Memory B cell (primary cell): ENCODE measurements at regions not wholly inside any gene's neighbourhood (a gene's known extent, or its start where the extent isn't known, plus 50 kb on each side); places are given as distances from the start of the nearest gene placed in this dataset.

Experiments used
- ATAC-seq: fragments of 150-1000 bp; cut with Tn5 transposase; 2 replicates; pipeline ENCODE4 v1.10.0; 2021; ENCODE audit warnings: low read depth, mild to moderate bottlenecking, moderate library complexity
- DNase-seq, 2 donors: peaks; one replicate each; pipeline ENCODE4 v3.0.0; 2022; ENCODE audit warnings: low spot score in 2 of 2
- H3K27ac Mint-ChIP-seq: one replicate; pipeline ENCODE4 v1.8.0; 2022; ENCODE audit warnings: mild to moderate bottlenecking, moderate library complexity, mixed read lengths
- H3K27me3 Mint-ChIP-seq: one replicate; pipeline ENCODE4 v1.8.0; 2022; ENCODE audit warnings: mixed read lengths
- H3K36me3 Mint-ChIP-seq: one replicate; pipeline ENCODE4 v1.8.0; 2022; ENCODE audit warnings: mild to moderate bottlenecking, mixed read lengths
- H3K4me1 Mint-ChIP-seq: one replicate; pipeline ENCODE4 v1.8.0; 2022; ENCODE audit warnings: mixed read lengths
- H3K4me3 Mint-ChIP-seq: one replicate; pipeline ENCODE4 v1.8.0; 2022; ENCODE audit warnings: mild to moderate bottlenecking, moderate library complexity, mixed read lengths
- H3K9me3 Mint-ChIP-seq: one replicate; pipeline ENCODE4 v1.8.0; 2022; ENCODE audit warnings: mixed read lengths

DNA sequence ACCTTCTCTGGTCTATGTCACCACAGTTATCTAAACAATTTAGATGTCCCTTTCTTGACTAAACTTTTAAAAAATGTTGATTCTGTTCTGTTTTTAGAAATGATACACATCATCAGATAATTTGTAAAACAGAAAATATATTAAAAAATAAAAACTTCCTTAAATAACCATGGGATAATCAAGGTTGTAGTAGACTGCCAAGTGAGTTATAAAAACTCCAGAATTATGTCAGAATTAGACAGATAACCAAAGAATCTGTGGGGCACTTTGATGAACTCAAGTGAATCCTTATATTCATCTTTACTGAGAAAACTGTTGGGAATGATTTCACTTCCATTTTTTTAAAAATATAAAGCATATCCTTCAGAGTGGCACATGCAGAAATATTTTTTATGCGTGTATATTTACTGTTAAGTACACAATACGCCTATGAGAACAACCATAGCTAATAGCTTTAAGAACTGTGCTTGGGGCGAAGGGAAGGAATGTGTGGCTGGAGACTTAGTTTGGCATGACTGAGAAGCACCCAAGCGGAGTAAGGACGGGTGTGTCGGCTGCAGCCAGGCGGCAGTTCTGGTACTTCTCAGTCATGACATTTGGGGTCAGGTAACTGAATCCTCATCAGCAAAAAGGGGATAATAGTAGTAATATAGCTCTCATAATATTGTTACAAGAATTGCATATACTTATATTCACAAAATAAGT lies 604.7 kb upstream of the CITED2 start:
- Mint-ChIP-seq H3K4me3 (no peak overlapping the region), H3K27me3 (peaks cover 9% of the 10 kb centered on the region), H3K4me1 (peaks cover 4% of the 10 kb centered on the region), H3K9me3 (no peaks in the 10 kb centered on the region), H3K36me3 (no peaks in the 10 kb centered on the region), H3K27ac (no peak overlapping the region)
- DNase-seq (no peak), ATAC-seq (no peak)

GRCh38 chr6:139977887-139978332 lies 603.5 kb upstream of the CITED2 start:
- ATAC-seq (no peak), DNase-seq (no peak)
- Mint-ChIP-seq H3K9me3 (no peaks in the 10 kb centered on the region), H3K4me1 (peaks cover 4% of the 10 kb centered on the region), H3K27ac (no peak overlapping the region), H3K27me3 (peaks cover 9% of the 10 kb centered on the region), H3K4me3 (no peak overlapping the region), H3K36me3 (no peaks in the 10 kb centered on the region)

GRCh38 chr6:139973669-139974344 lies 599.4 kb upstream of the CITED2 start:
- no peak overlapping the region for H3K27ac Mint-ChIP-seq
- DNase-seq (no peak), ATAC-seq (no peak)
- peaks cover 5% of the 10 kb centered on the region for H3K27me3 Mint-ChIP-seq
- no peaks in the 10 kb centered on the region for H3K9me3 Mint-ChIP-seq
- H3K36me3 Mint-ChIP-seq = no peaks in the 10 kb centered on the region
- no peak overlapping the region for H3K4me3 Mint-ChIP-seq
- peaks cover 12% of the 10 kb centered on the region for H3K4me1 Mint-ChIP-seq

GRCh38 chr6:139972116-139972515 lies 597.7 kb upstream of the CITED2 start:
- H3K4me3 Mint-ChIP-seq = no peak overlapping the region
- peaks cover 12% of the 10 kb centered on the region for H3K4me1 Mint-ChIP-seq
- no peak for DNase-seq
- H3K27ac Mint-ChIP-seq = no peak overlapping the region
- H3K27me3 Mint-ChIP-seq = peaks cover 3% of the 10 kb centered on the region
- no peaks in the 10 kb centered on the region for H3K36me3 Mint-ChIP-seq
- ATAC-seq = no peak
- H3K9me3 Mint-ChIP-seq = no peaks in the 10 kb centered on the region

GRCh38 chr6:139970591-139970991 lies 596.1 kb upstream of the CITED2 start:
- Mint-ChIP-seq H3K9me3 (no peaks in the 10 kb centered on the region), H3K27ac (no peak overlapping the region), H3K4me3 (no peak overlapping the region), H3K4me1 (peaks cover 12% of the 10 kb centered on the region), H3K27me3 (peaks cover 1% of the 10 kb centered on the region), H3K36me3 (no peaks in the 10 kb centered on the region)
- peak; percentile 86 for ATAC-seq
- DNase-seq = peak in 1 of 2 donors; percentile 12

GRCh38 chr6:139967497-139967896 lies 593.0 kb upstream of the CITED2 start:
- ATAC-seq = no peak
- no peaks in the 10 kb centered on the region for H3K27me3 Mint-ChIP-seq
- H3K9me3 Mint-ChIP-seq = no peaks in the 10 kb centered on the region
- H3K4me3 Mint-ChIP-seq = no peak overlapping the region
- no peak for DNase-seq
- H3K4me1 Mint-ChIP-seq = peaks cover 19% of the 10 kb centered on the region
- H3K36me3 Mint-ChIP-seq = no peaks in the 10 kb centered on the region
- peak overlapping the region; percentile 7 for H3K27ac Mint-ChIP-seq

GRCh38 chr6:139965393-139965792 lies 590.9 kb upstream of the CITED2 start:
- no peak overlapping the region for H3K27ac Mint-ChIP-seq
- no peak overlapping the region for H3K4me3 Mint-ChIP-seq
- no peaks in the 10 kb centered on the region for H3K36me3 Mint-ChIP-seq
- H3K27me3 Mint-ChIP-seq = no peaks in the 10 kb centered on the region
- H3K4me1 Mint-ChIP-seq = peaks cover 12% of the 10 kb centered on the region
- no peak for ATAC-seq
- H3K9me3 Mint-ChIP-seq = no peaks in the 10 kb centered on the region
- DNase-seq = no peak

DNA sequence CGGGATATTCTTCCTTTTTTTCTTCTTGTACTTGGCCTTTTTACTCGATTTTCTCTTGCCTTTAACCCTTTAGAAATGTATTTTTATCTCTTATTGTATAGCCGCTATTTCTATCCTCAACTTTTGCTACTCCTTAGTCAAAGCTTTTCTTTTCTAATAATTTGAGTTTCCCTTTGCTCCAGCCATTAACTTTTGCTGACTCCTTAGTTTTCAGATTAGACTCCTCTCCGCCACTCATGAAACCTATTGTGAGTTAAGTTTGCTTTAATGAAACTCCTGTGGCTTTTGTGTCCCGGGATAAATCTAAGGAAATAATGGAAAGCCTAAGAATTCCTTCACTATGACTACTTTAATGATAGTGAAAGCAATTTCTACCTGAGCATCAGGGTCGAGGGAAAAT lies 590.3 kb upstream of the CITED2 start:
- Mint-ChIP-seq H3K27me3 (no peaks in the 10 kb centered on the region), H3K4me1 (peaks cover 11% of the 10 kb centered on the region), H3K27ac (no peak overlapping the region), H3K4me3 (no peak overlapping the region), H3K9me3 (no peaks in the 10 kb centered on the region), H3K36me3 (no peaks in the 10 kb centered on the region)
- no peak for DNase-seq
- ATAC-seq = no peak

DNA sequence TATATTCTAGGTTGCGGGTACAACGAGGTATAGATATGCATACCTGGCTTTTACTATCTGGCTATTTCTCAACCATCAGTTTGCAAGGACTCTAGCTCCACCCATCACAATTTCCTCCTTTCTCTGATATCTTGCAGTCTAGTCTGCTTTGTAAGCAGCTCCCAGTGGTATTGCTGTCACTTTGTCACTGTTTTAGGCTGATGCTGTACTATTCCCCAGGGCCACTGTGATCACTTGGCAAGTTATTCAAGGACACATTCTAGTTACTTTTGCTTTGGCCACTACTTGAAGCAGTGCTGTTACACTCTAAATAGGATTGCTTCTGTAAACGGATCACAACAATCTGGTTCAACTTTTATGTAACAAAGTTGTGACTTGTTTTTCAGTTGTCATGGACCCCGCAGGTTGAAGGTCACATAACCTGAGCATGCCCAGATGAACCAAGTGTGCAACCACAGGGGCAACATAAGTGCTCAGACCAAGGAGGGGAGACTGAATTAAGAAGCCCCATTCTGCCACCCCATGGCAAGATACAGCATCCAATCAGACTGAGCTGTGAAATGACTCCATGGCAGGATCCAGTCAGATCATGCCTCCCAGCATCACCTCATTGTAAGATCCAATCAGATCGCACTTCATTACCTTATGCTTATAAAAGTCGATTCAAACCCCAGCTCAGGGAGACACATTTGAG lies 588.4 kb upstream of the CITED2 start:
- Mint-ChIP-seq H3K27me3 (no peaks in the 10 kb centered on the region), H3K4me3 (no peak overlapping the region), H3K36me3 (no peaks in the 10 kb centered on the region), H3K4me1 (peaks cover 11% of the 10 kb centered on the region), H3K9me3 (no peaks in the 10 kb centered on the region), H3K27ac (no peak overlapping the region)
- DNase-seq (no peak), ATAC-seq (peak; percentile 62)

- H3K27me3 Mint-ChIP-seq = no peaks in the 10 kb centered on the region
These were observed 586.7 kb upstream of the CITED2 start for GRCh38 chr6:139961190-139961589.

DNA sequence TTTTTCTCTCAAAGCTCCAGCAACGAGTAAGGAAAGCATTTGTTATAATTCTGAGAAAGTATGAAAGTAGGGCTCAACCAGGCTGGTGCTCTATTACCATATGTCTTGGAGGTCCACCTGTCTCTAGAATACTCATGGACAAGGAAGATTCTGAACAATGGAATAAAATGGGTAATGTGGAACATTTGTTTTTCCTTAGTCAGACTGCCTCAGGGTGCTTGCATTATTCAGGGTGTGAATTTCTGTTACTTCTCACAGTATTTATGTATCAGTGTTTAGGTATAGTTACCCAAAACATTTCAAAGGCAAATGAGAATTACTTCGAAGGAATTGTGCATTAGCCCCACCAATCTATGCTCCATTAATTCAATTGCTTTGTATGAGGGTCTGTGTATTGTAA lies 586.2 kb upstream of the CITED2 start:
- no peaks in the 10 kb centered on the region for H3K36me3 Mint-ChIP-seq
- H3K9me3 Mint-ChIP-seq = no peaks in the 10 kb centered on the region
- no peak overlapping the region for H3K4me3 Mint-ChIP-seq
- H3K27ac Mint-ChIP-seq = no peak overlapping the region
- ATAC-seq = no peak
- peaks cover 11% of the 10 kb centered on the region for H3K4me1 Mint-ChIP-seq
- H3K27me3 Mint-ChIP-seq = no peaks in the 10 kb centered on the region
- DNase-seq = no peak

More at GRCh38 chr6:139961190-139961589, 586.7 kb upstream of the CITED2 start:
- Mint-ChIP-seq H3K9me3 (no peaks in the 10 kb centered on the region), H3K36me3 (no peaks in the 10 kb centered on the region), H3K4me1 (peaks cover 11% of the 10 kb centered on the region), H3K27ac (no peak overlapping the region), H3K4me3 (no peak overlapping the region)
- ATAC-seq (no peak), DNase-seq (no peak)

DNA sequence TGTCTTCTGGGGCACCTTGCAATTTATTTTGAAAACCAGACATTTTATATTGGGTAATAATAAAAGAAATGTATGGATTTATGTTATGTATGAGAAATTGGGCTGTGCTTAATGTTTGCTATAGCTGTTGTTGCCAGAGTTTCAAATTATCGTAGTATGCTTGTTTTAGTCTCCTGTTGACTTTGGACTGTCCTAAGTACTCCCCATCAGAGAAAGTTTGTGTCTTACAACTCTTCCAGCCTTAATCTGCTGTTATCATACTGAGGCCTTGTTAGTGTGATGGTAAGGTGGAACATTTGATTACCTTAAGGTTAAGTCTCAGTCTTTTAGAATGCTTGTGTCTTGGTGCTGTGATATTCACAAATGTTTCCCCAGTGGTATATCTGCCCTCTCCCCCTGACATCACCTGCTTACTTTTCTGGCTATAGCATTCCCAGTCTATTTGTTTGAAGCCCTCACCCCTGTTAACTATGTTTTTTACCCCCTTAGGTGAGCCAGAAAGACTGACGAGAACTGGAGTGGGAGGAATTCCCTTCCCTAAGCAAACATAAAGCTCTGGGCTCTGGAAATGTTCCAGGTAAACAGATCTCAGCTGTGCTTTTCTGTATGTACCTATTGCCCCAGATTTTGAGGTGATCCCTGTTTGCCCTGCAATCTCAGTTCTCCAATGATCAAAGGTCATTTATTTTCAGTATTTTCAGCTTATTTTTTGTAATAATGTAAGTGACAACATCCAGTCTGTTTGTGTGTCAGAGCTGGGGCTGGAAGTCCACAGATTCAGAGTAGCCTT lies 581.1 kb upstream of the CITED2 start:
- no peak for DNase-seq
- peaks cover 3% of the 10 kb centered on the region for H3K9me3 Mint-ChIP-seq
- H3K27ac Mint-ChIP-seq = no peak overlapping the region
- H3K36me3 Mint-ChIP-seq = peaks cover 3% of the 10 kb centered on the region
- ATAC-seq = no peak
- H3K27me3 Mint-ChIP-seq = no peaks in the 10 kb centered on the region
- no peaks in the 10 kb centered on the region for H3K4me1 Mint-ChIP-seq
- H3K4me3 Mint-ChIP-seq = no peak overlapping the region

DNA sequence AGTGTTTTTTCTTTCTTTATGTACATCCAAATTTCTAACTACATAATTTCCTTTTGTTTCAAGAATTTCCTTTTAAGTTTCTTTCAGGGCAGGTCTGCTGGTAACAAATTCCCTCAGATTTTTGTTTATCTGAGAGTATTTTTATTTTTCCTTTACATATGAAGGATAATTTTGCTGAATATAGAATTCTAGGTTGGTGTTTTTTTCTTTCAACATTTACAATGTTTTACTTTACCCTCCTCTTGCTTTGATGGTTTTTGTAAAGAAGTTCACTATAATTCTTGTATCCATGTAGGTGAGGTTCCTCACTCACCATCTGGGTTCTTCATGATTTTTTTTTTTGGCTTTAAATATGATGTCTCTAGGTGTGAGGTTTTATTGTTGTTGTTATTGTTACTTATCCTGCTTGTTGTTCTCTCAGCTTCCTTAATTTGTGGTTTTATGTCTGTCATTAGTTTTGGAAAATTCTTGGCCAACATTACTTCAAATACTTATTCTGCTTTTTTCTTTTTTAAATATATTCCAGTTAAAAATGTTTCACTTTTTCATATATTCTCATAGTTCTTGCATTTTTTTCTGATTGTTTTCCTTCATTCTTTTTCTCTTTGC lies 580.1 kb upstream of the CITED2 start:
- H3K4me3 Mint-ChIP-seq = no peak overlapping the region
- no peak overlapping the region for H3K27ac Mint-ChIP-seq
- no peak for DNase-seq
- H3K4me1 Mint-ChIP-seq = no peaks in the 10 kb centered on the region
- ATAC-seq = no peak
- H3K27me3 Mint-ChIP-seq = no peaks in the 10 kb centered on the region
- H3K9me3 Mint-ChIP-seq = peaks cover 9% of the 10 kb centered on the region
- peaks cover 3% of the 10 kb centered on the region for H3K36me3 Mint-ChIP-seq
